A549 (cell line): ENCODE measurements at regions not wholly inside any gene's neighbourhood (a gene's known extent, or its start where the extent isn't known, plus 50 kb on each side); places are given as distances from the start of the nearest gene placed in this dataset.

Source experiments
- CBX8 ChIP-seq: fragments of 200-600 bp; sonication (generic); IDR thresholded peaks from 2 replicates; pipeline ENCODE4 v1.6.1; 2016
- CHD2 ChIP-seq: fragments of 150-350 bp; IDR thresholded peaks from 2 replicates; pipeline ENCODE4 v1.6.1; 2014; ENCODE audit warnings: low read length; ENCODE audit not compliant: partially characterized antibody
- CTCF ChIP-seq: fragments of >200 bp; sonication (Bioruptor Twin); formaldehyde crosslinking; IDR thresholded peaks from 3 replicates; pipeline ENCODE4 v1.5.1; 2016
- HDAC2 ChIP-seq: fragments of 200-600 bp; sonication (generic); IDR thresholded peaks from 2 replicates; pipeline ENCODE4 v1.6.1; 2016
- HOXA7 ChIP-seq: fragments of 250-450 bp; sonication (Bioruptor Pico); IDR thresholded peaks from 2 replicates; pipeline ENCODE4 v1.5.0; 2020; ENCODE audit warnings: mild to moderate bottlenecking, moderate library complexity
- JUN ChIP-seq, 2 experiments: fragments of >200 bp; sonication (Bioruptor Twin); formaldehyde crosslinking; IDR thresholded peaks; 2 replicates in 1 of 2; 3 replicates in 1 of 2; pipeline ENCODE4 v1.6.1; 2016 to 2017
- MAX ChIP-seq: IDR thresholded peaks from 2 replicates; pipeline ENCODE4 v1.6.1; 2012
- MAZ ChIP-seq: fragments of 150-350 bp; IDR thresholded peaks from 2 replicates; pipeline ENCODE4 v1.6.1; 2014; ENCODE audit warnings: antibody characterized with exemption, low read depth, low read length, borderline replicate concordance
- SMC3 ChIP-seq: fragments of >200 bp; sonication (Bioruptor Twin); formaldehyde crosslinking; IDR thresholded peaks from 3 replicates; pipeline ENCODE4 v1.6.1; 2018; ENCODE audit warnings: inconsistent platforms

- TF ChIP-seq JUN (IDR thresholded peaks at IDR 0.05): no peak
- TF ChIP-seq CTCF: no peak
- no peak for TF ChIP-seq CHD2
- TF ChIP-seq CBX8: no peak
- TF ChIP-seq MAX: no peak
- no peak for TF ChIP-seq HDAC2
- TF ChIP-seq SMC3: no peak
- no peak for TF ChIP-seq MAZ
- no peak for TF ChIP-seq HOXA7
Observed at GRCh38 chr12:32049956-32050355, 56.7 kb upstream of the BICD1 start.
